ENCODE measurements at regions not wholly inside any gene's neighbourhood (a gene's known extent, or its start where the extent isn't known, plus 50 kb on each side); places are given as distances from the start of the nearest gene placed in this dataset.
"Not testable (repeated sequence)": the region's sequence is repeated elsewhere in the genome, so short reads cannot be mapped to it uniquely, and the experiment has no call there.

GRCh38 chr6:10101551-10102252 lies 313.2 kb downstream of the TFAP2A start:
- DNase-seq, result no peak

- no peak for DNase-seq
Observed at GRCh38 chr6:10099529-10100140, 315.2 kb downstream of the TFAP2A start.

GRCh38 chr6:10098756-10099528 lies 315.9 kb downstream of the TFAP2A start:
- DNase-seq, result no peak

- no peak for DNase-seq
Observed at GRCh38 chr6:10093282-10093681, 321.6 kb downstream of the TFAP2A start.

GRCh38 chr6:10084111-10084986 lies 330.5 kb downstream of the TFAP2A start:
- DNase-seq, result no peak

GRCh38 chr6:10082385-10082784 lies 332.5 kb downstream of the TFAP2A start:
- DNase-seq, result no peak

- no peak for DNase-seq
Observed at GRCh38 chr6:10081957-10082356, 332.9 kb downstream of the TFAP2A start.

GRCh38 chr6:10081075-10081474 lies 333.8 kb downstream of the TFAP2A start:
- DNase-seq, result no peak

- DNase-seq, result no peak
Observed at GRCh38 chr6:10080561-10080960, 334.3 kb downstream of the TFAP2A start.

- DNase-seq, result no peak
Observed at GRCh38 chr6:10078581-10078980, 336.3 kb downstream of the TFAP2A start.

- not testable (repeated sequence) for DNase-seq
Observed at GRCh38 chr6:10074726-10075125, 340.1 kb downstream of the TFAP2A start.

GRCh38 chr6:10073341-10073740 lies 341.5 kb downstream of the TFAP2A start:
- no peak for DNase-seq

GRCh38 chr6:10071631-10072220 lies 343.1 kb downstream of the TFAP2A start:
- no peak for DNase-seq

GRCh38 chr6:10060004-10060403 lies 354.9 kb downstream of the TFAP2A start:
- no peak for DNase-seq

- no peak for DNase-seq
Observed at GRCh38 chr6:10054672-10055071, 360.2 kb downstream of the TFAP2A start.

GRCh38 chr6:10051283-10051682 lies 363.6 kb downstream of the TFAP2A start:
- DNase-seq, result no peak

GRCh38 chr6:10048370-10049297 lies 366.2 kb downstream of the TFAP2A start:
- no peak for DNase-seq

GRCh38 chr6:10042280-10042679 lies 372.6 kb downstream of the TFAP2A start:
- DNase-seq, result no peak

GRCh38 chr6:10033223-10033829 lies 381.5 kb downstream of the TFAP2A start:
- DNase-seq, result no peak

- no peak for DNase-seq
Observed at GRCh38 chr6:10031617-10032016, 383.3 kb downstream of the TFAP2A start.

- DNase-seq, result no peak
Observed at GRCh38 chr6:10030942-10031537, 383.8 kb downstream of the TFAP2A start.

Measured in NCI-H774 (cell line).